22Rv1 (cell line): ENCODE measurements at regions not wholly inside any gene's neighbourhood (a gene's known extent, or its start where the extent isn't known, plus 50 kb on each side); places are given as distances from the start of the nearest gene placed in this dataset.

Experiments
- CTCF ChIP-seq: fragments of 450-650 bp; IDR thresholded peaks from 2 replicates; pipeline ENCODE4 v1.5.1; 2017; ENCODE audit warnings: mild to moderate bottlenecking
- ZFX ChIP-seq: fragments of 450-650 bp; IDR thresholded peaks from 2 replicates; pipeline ENCODE4 v1.6.1; 2017; ENCODE audit warnings: antibody characterized with exemption, borderline replicate concordance

DNA sequence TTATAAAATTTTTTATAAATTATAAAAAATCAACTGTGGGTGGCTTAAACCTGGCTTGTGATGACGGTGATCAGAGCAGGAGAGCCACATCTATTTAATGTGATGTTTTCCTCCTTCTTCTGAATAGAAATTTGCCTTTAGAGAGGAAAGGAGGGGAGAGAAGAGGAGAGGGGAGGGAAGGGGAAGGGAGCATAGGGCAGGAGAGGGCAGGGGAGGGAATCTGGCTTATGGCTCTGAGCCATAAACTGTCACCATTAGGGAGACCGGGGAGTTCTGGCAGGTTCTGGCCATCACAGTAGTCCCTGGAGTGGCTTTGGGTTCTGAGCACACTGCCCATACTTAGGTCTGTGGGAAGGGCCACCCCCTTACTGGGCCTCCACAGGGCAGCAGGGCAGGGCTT, 167.8 kb downstream of the ENGASE start:
- TF ChIP-seq CTCF (no peak), ZFX (no peak)
